GM12878 (cell line): ENCODE measurements at regions not wholly inside any gene's neighbourhood (a gene's known extent, or its start where the extent isn't known, plus 50 kb on each side); places are given as distances from the start of the nearest gene placed in this dataset.

Experiments used
- EZH2 ChIP-seq: IDR thresholded peaks from 2 replicates; pipeline ENCODE4 v1.6.1; 2012; ENCODE audit warnings: low read depth, mild to moderate bottlenecking, control low read depth, inconsistent platforms, low read length, borderline replicate concordance; ENCODE audit not compliant: control insufficient read depth
- PBX3 ChIP-seq: IDR thresholded peaks from 2 replicates; pipeline ENCODE4 v1.6.1; 2011; ENCODE audit warnings: mild to moderate bottlenecking, low read depth, low read length, moderate library complexity; ENCODE audit not compliant: insufficient replicate concordance
- POLR2AphosphoS5 ChIP-seq: IDR thresholded peaks from 2 replicates; pipeline ENCODE4 v1.6.1; 2011; ENCODE audit warnings: mild to moderate bottlenecking, low read length, inconsistent platforms
- RB1 ChIP-seq: fragments of 450-650 bp; formaldehyde crosslinking; IDR thresholded peaks from 2 replicates; pipeline ENCODE4 v1.6.1; 2017; ENCODE audit warnings: mild to moderate bottlenecking, borderline replicate concordance
- ZNF274 ChIP-seq: IDR thresholded peaks from one replicate; pipeline ENCODE4 v1.8.0; 2011; ENCODE audit not compliant: insufficient read length, insufficient read depth
- TF ChIP-seq, protein P1 (sequence below): fragments of 450-650 bp; IDR thresholded peaks from 2 replicates; pipeline ENCODE4 v1.6.1; 2016; ENCODE audit warnings: mild to moderate bottlenecking

DNA sequence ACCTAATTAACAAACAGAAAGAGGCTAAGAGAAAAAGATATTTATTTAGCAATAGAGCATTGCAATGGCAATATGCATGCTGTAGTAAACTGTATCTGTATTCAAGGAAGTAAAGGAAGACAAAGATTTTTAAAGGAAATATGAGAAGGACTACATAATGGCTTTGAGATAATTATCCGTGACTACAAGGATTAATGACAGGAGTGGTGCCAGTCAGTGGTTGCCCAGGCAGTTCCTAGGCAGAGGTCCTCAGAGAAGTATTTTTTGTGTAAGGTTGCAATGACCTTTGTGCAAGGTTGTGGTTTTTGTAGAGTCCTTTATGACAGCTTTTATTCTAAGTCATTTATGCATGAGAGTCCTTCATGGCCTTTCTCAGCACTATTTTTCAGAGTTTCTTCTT lies 711.1 kb upstream of the CHRM3 start:
- TF ChIP-seq ZNF274 (no peak), RB1 (no peak), PBX3 (no peak), POLR2AphosphoS5 (no peak), EZH2 (no peak)
- TF ChIP-seq, protein P1, sequence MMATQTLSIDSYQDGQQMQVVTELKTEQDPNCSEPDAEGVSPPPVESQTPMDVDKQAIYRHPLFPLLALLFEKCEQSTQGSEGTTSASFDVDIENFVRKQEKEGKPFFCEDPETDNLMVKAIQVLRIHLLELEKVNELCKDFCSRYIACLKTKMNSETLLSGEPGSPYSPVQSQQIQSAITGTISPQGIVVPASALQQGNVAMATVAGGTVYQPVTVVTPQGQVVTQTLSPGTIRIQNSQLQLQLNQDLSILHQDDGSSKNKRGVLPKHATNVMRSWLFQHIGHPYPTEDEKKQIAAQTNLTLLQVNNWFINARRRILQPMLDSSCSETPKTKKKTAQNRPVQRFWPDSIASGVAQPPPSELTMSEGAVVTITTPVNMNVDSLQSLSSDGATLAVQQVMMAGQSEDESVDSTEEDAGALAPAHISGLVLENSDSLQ: no peak
